ENCODE measurements at regions not wholly inside any gene's neighbourhood (a gene's known extent, or its start where the extent isn't known, plus 50 kb on each side); places are given as distances from the start of the nearest gene placed in this dataset.

DNA sequence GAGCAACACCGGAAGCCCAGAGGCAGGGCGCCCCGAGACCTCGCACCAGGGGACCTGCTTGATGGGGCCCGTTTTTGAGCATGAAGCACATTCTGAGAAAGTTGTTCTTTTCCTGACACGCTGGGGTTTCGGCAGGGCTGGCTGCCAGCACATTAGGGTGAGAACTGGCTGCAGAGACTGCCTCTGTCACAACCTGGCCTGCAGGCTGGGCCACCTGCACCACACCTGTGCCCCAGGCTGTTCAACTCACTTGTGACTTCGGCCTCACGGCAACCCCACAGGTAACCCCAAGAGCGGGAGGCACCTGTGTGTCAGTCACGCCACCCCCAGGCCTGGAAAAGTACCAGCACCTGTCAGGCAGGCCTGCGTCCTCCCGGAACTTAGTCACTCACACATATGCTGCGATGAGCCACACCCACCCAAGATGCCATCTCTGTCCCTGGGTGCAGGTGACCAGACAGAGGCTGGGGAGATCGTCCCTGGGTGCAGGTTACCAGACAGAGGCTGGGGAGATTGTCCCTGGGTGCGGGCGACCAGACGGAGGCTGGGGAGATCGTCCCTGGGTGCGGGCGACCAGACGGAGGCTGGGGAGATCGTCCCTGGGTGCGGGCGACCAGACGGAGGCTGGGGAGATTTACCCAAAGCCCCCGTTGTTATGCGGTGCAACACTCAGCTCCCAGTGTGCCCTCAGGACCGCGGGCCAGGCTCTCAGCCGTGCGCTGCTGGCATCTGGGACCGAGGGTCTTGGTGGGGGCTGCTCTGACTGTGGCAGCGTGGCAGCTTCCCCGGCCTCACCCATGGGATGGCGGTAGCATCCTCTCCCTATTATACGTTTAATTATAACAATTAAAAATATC lies 82.5 kb upstream of the BHLHE23 start:
- 42% methylated on average over 35 of the region's 37 CpGs for WGBS (ENCODE audit: low lambda C conversion rate)
- Histone ChIP-seq H3K9ac (ENCODE audit: insufficient read depth, low read depth, low read length) (no peak overlapping the region), H4K20me1 (ENCODE audit: insufficient read depth, low read length) (peaks cover 8% of the 10 kb centered on the region; the same call in 1 of the 2 replicates), H3K27me3 (ENCODE audit: control insufficient read depth in 1 of 2, insufficient read depth in 2 of 2, low read length in 2 of 2) (peaks cover 38 to 89% of the 10 kb centered on the region in 2 experiments), H2AFZ (ENCODE audit: low read length) (no peak overlapping the region), H3K9me3 (ENCODE audit: low read length) (no peaks in the 10 kb centered on the region), H3K4me2 (ENCODE audit: low read depth, low read length) (no peak overlapping the region), H3K4me1 (ENCODE audit: insufficient read depth, low read length) (peaks cover 12% of the 10 kb centered on the region), H3K36me3 (replicated peaks in 1 of 2; ENCODE audit: control insufficient read depth in 1 of 2, insufficient read depth in 2 of 2, low read length in 2 of 2) (no peaks in the 10 kb centered on the region), H3K79me2 (ENCODE audit: insufficient read depth, low read length) (no peaks in the 10 kb centered on the region), H3K4me3 (replicated peaks in 1 of 3; ENCODE audit: insufficient read depth in 1 of 3, low read depth in 2 of 3, low read length in 3 of 3) (no peak overlapping the region), H3K27ac (ENCODE audit: extremely low read length, insufficient read depth, low read length) (no peak overlapping the region)
- ATAC-seq (no peak), DNase-seq (ENCODE audit: low spot score) (no peak), FAIRE-seq (no peak)
- in situ Hi-C loops (cut with HindIII; ENCODE audit: extremely low pct_ligation_motif_present, low pct_unique_long_range_greater_than_20kb) (no loop called here), intact Hi-C loops (cut with micrococcal nuclease; ENCODE audit: unreplicated experiment) (no loop called here)
- no TSS peak for BruUV-seq (replicated peaks)
- ChIA-PET CTCF (ENCODE audit: low intra/inter-chr PET ratio, low total read pairs) (no interaction called here), POLR2A (no interaction called here)
- TF ChIP-seq ZNF296 (CRISPR knock-in tag; conservative IDR thresholded peaks at IDR 0.05) (no peak), STAG1 (CRISPR knock-in tag; IDR thresholded peaks at IDR 0.05) (peak; percentile 11; the same call in 1 of the 2 replicates), ZNF75D (CRISPR knock-in tag; IDR thresholded peaks at IDR 0.05; ENCODE audit: borderline replicate concordance) (no peak), ZFP90 (CRISPR knock-in tag; IDR thresholded peaks at IDR 0.05; ENCODE audit: borderline replicate concordance) (no peak), NFATC3 (CRISPR knock-in tag; IDR thresholded peaks at IDR 0.05) (no peak)
- TF ChIP-seq, protein P1, sequence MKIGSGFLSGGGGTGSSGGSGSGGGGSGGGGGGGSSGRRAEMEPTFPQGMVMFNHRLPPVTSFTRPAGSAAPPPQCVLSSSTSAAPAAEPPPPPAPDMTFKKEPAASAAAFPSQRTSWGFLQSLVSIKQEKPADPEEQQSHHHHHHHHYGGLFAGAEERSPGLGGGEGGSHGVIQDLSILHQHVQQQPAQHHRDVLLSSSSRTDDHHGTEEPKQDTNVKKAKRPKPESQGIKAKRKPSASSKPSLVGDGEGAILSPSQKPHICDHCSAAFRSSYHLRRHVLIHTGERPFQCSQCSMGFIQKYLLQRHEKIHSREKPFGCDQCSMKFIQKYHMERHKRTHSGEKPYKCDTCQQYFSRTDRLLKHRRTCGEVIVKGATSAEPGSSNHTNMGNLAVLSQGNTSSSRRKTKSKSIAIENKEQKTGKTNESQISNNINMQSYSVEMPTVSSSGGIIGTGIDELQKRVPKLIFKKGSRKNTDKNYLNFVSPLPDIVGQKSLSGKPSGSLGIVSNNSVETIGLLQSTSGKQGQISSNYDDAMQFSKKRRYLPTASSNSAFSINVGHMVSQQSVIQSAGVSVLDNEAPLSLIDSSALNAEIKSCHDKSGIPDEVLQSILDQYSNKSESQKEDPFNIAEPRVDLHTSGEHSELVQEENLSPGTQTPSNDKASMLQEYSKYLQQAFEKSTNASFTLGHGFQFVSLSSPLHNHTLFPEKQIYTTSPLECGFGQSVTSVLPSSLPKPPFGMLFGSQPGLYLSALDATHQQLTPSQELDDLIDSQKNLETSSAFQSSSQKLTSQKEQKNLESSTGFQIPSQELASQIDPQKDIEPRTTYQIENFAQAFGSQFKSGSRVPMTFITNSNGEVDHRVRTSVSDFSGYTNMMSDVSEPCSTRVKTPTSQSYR (CRISPR knock-in tag; IDR thresholded peaks at IDR 0.05; ENCODE audit: borderline replicate concordance): no peak
- TF ChIP-seq, protein P2, sequence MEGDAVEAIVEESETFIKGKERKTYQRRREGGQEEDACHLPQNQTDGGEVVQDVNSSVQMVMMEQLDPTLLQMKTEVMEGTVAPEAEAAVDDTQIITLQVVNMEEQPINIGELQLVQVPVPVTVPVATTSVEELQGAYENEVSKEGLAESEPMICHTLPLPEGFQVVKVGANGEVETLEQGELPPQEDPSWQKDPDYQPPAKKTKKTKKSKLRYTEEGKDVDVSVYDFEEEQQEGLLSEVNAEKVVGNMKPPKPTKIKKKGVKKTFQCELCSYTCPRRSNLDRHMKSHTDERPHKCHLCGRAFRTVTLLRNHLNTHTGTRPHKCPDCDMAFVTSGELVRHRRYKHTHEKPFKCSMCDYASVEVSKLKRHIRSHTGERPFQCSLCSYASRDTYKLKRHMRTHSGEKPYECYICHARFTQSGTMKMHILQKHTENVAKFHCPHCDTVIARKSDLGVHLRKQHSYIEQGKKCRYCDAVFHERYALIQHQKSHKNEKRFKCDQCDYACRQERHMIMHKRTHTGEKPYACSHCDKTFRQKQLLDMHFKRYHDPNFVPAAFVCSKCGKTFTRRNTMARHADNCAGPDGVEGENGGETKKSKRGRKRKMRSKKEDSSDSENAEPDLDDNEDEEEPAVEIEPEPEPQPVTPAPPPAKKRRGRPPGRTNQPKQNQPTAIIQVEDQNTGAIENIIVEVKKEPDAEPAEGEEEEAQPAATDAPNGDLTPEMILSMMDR (CRISPR knock-in tag; IDR thresholded peaks at IDR 0.05): 0 out of 2 replicates have a peak, but pooled peaks have one; percentile 15

All from HepG2 (cell line).